ENCODE measurements at regions not wholly inside any gene's neighbourhood (a gene's known extent, or its start where the extent isn't known, plus 50 kb on each side); places are given as distances from the start of the nearest gene placed in this dataset.

DNA sequence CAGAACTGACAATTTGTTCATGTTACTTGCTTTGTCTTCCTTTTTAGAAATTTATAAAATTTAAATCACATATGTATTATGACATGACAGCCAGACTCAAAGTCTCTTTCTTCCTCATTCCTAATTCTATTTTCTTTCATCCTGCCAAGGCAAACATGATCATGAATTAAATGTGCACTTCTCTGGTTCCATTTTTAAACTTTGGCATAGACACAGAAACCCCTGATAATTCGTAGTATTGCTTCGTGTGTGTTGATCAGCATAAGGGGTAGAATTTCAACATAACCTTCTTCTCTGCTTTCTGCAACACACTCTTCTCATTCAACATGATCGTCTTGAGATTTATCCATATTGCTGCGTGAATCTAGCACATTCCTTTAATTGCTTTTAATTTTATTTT lies 156.5 kb downstream of the AIPL1 start:
- no peak for TF ChIP-seq ATF7 (IDR thresholded peaks at IDR 0.05)
- no peak for TF ChIP-seq POLR2AphosphoS5 (IDR thresholded peaks at IDR 0.05; ENCODE audit: control insufficient read depth, insufficient read depth, low read depth, low read length)
- no peak for TF ChIP-seq RNF2 (IDR thresholded peaks at IDR 0.05)
- TF ChIP-seq, protein P1, sequence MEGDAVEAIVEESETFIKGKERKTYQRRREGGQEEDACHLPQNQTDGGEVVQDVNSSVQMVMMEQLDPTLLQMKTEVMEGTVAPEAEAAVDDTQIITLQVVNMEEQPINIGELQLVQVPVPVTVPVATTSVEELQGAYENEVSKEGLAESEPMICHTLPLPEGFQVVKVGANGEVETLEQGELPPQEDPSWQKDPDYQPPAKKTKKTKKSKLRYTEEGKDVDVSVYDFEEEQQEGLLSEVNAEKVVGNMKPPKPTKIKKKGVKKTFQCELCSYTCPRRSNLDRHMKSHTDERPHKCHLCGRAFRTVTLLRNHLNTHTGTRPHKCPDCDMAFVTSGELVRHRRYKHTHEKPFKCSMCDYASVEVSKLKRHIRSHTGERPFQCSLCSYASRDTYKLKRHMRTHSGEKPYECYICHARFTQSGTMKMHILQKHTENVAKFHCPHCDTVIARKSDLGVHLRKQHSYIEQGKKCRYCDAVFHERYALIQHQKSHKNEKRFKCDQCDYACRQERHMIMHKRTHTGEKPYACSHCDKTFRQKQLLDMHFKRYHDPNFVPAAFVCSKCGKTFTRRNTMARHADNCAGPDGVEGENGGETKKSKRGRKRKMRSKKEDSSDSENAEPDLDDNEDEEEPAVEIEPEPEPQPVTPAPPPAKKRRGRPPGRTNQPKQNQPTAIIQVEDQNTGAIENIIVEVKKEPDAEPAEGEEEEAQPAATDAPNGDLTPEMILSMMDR (IDR thresholded peaks at IDR 0.05 in 2 of 3, conservative IDR thresholded peaks at IDR 0.05 in 1 of 3; ENCODE audit: insufficient read depth in 2 of 3, low read depth in 1 of 3, low read length in 3 of 3), result no peak
- no peak for TF ChIP-seq GATA2 (CRISPR knock-in tag; IDR thresholded peaks at IDR 0.05)
- no peak for TF ChIP-seq POLR2A (conservative IDR thresholded peaks at IDR 0.05)
- TF ChIP-seq PCBP1 (IDR thresholded peaks at IDR 0.05; ENCODE audit: low read depth, low read length, poor library complexity, severe bottlenecking), result no peak

Data from K562 (cell line).